Ovary (tissue), 3 donors: ENCODE measurements at regions not wholly inside any gene's neighbourhood (a gene's known extent, or its start where the extent isn't known, plus 50 kb on each side); places are given as distances from the start of the nearest gene placed in this dataset.

ENCODE experiments used
- CTCF ChIP-seq, 3 donors: fragments of 450-650 bp in 2 of 3; fragments of 200-600 bp in 1 of 3; IDR thresholded peaks; one replicate each; pipeline versions ENCODE4 v1.5.1 to v1.8.0; 2016 to 2022; ENCODE audit warnings: antibody characterized with exemption in 3 of 3, mild to moderate bottlenecking in 1 of 3
- EP300 ChIP-seq: sonication (generic); formaldehyde crosslinking; IDR thresholded peaks from one replicate; pipeline ENCODE4 v1.6.1; 2017; ENCODE audit warnings: antibody characterized with exemption
- POLR2A ChIP-seq: fragments of 450-650 bp; IDR thresholded peaks from one replicate; pipeline ENCODE4 v1.6.1; 2017; ENCODE audit warnings: antibody characterized with exemption, mild to moderate bottlenecking, moderate library complexity
- donor health status: DM: no; HTN: no; CAD: no.

- no peak for TF ChIP-seq POLR2A
- TF ChIP-seq CTCF (IDR thresholded peaks at IDR 0.05) = no peak
- TF ChIP-seq EP300 = no peak
These were observed 260.9 kb upstream of the TFPI start for GRCh38 chr2:187815113-187815512.
